SU-DHL-6 (cell line): ENCODE measurements at regions not wholly inside any gene's neighbourhood (a gene's known extent, or its start where the extent isn't known, plus 50 kb on each side); places are given as distances from the start of the nearest gene placed in this dataset.

Source experiments
- H2AFZ ChIP-seq: fragments of 200-600 bp; sonication (generic); 2 replicates; pipeline ENCODE4 v1.6.1; 2014; ENCODE audit warnings: low read depth, mild to moderate bottlenecking, moderate library complexity, mixed read lengths, antibody characterized with exemption, low read length; ENCODE audit not compliant: severe bottlenecking
- H3F3A ChIP-seq: fragments of 200-600 bp; shearing (Covaris generic); 2 replicates; pipeline ENCODE4 v1.6.0; 2016; ENCODE audit warnings: antibody characterized with exemption, mild to moderate bottlenecking; ENCODE audit not compliant: insufficient read depth
- H3K27ac ChIP-seq: fragments of 200-600 bp; sonication (generic); 2 replicates; pipeline ENCODE4 v1.5.1; 2016; ENCODE audit warnings: low read depth, mild to moderate bottlenecking, low read length, moderate library complexity, mixed read lengths
- H3K27me3 ChIP-seq: fragments of 200-600 bp; sonication (generic), shearing (Covaris generic); 2 replicates; pipeline ENCODE4 v1.6.0; 2014; ENCODE audit warnings: mild to moderate bottlenecking, low read length
- H3K36me3 ChIP-seq: fragments of 200-600 bp; sonication (generic); 2 replicates; pipeline ENCODE4 v1.6.1; 2014; ENCODE audit warnings: mild to moderate bottlenecking, low read length, mixed read lengths
- H3K4me2 ChIP-seq: fragments of 300-600, 200-600 bp; shearing (Covaris generic), sonication (generic); 2 replicates; pipeline ENCODE4 v1.6.0; 2014; ENCODE audit warnings: low read length, low read depth, mild to moderate bottlenecking; ENCODE audit not compliant: poor library complexity, severe bottlenecking
- H3K4me3 ChIP-seq: fragments of 200-600 bp; sonication (generic); 2 replicates; pipeline ENCODE4 v1.5.1; 2014; ENCODE audit warnings: antibody characterized with exemption, low read length, mild to moderate bottlenecking, mixed read lengths; ENCODE audit not compliant: insufficient read depth, poor library complexity, severe bottlenecking
- H3K79me2 ChIP-seq: fragments of 200-600 bp; sonication (generic); 2 replicates; pipeline ENCODE4 v1.6.1; 2014; ENCODE audit warnings: mild to moderate bottlenecking, low read length, moderate library complexity; ENCODE audit not compliant: insufficient read depth
- H3K9ac ChIP-seq: fragments of 200-600 bp; sonication (generic); 2 replicates; pipeline ENCODE4 v1.7.0; 2014; ENCODE audit warnings: mild to moderate bottlenecking, low read length
- H3K9me2 ChIP-seq: fragments of 200-600 bp; sonication (generic); replicated peaks from 2 replicates; pipeline ENCODE4 v1.6.1; 2014; ENCODE audit warnings: low read length; ENCODE audit not compliant: insufficient read depth
- H3K9me3 ChIP-seq: fragments of 200-600 bp; sonication (generic); 2 replicates; pipeline ENCODE4 v1.6.1; 2014; ENCODE audit warnings: low read length, mixed read lengths; ENCODE audit not compliant: insufficient read depth
- H4K20me1 ChIP-seq: fragments of 200-600 bp; sonication (generic); 2 replicates; pipeline ENCODE4 v1.6.1; 2014; ENCODE audit warnings: low read depth, mild to moderate bottlenecking, antibody characterized with exemption, low read length, moderate library complexity, mixed read lengths
- EZH2phosphoT487 ChIP-seq: fragments of 200-600 bp; sonication (generic), shearing (Covaris generic); conservative IDR thresholded peaks from 2 replicates; pipeline ENCODE4 v1.6.1; 2018; ENCODE audit warnings: mild to moderate bottlenecking, antibody characterized with exemption, low read length, moderate library complexity, mixed read lengths
- TF ChIP-seq, protein P1 (sequence below): fragments of 200-600 bp; sonication (generic); IDR thresholded peaks from one replicate; pipeline ENCODE4 v1.5.1; 2017; ENCODE audit warnings: antibody characterized with exemption, mild to moderate bottlenecking, low read length, moderate library complexity; ENCODE audit not compliant: insufficient read depth, poor library complexity, severe bottlenecking

DNA sequence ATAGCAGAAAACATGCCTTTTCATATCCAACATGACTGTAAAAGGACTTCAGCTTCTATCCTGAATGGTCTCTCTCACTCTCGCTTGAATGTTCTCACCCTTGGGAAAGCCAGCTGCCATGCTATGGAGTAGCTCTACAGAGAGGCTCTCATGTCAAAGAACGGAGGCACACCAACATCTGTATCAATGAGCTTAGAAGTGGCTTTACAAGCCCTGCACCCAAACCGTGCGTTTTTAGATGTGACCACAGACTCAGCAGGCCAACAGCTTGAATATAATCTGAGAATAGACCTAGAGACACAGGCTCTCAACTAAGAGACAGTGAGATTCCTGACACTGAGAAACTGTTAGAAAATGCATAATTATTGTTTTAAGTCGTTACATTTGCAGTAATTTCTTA, 1231.6 kb upstream of the CDH9 start:
- Histone ChIP-seq H3K9me3 (no peaks in the 10 kb centered on the region; the same call in 1 of the 2 replicates), H3K9ac (no peak overlapping the region), H3F3A (no peaks in the 10 kb centered on the region), H3K4me3 (no peak overlapping the region), H3K4me2 (no peak overlapping the region), H3K27me3 (no peaks in the 10 kb centered on the region), H3K9me2 (no peaks in the 10 kb centered on the region), H2AFZ (no peak overlapping the region), H3K27ac (no peak overlapping the region), H3K79me2 (no peaks in the 10 kb centered on the region), H4K20me1 (no peaks in the 10 kb centered on the region), H3K36me3 (no peaks in the 10 kb centered on the region)
- no peak for TF ChIP-seq EZH2phosphoT487
- TF ChIP-seq, protein P1, sequence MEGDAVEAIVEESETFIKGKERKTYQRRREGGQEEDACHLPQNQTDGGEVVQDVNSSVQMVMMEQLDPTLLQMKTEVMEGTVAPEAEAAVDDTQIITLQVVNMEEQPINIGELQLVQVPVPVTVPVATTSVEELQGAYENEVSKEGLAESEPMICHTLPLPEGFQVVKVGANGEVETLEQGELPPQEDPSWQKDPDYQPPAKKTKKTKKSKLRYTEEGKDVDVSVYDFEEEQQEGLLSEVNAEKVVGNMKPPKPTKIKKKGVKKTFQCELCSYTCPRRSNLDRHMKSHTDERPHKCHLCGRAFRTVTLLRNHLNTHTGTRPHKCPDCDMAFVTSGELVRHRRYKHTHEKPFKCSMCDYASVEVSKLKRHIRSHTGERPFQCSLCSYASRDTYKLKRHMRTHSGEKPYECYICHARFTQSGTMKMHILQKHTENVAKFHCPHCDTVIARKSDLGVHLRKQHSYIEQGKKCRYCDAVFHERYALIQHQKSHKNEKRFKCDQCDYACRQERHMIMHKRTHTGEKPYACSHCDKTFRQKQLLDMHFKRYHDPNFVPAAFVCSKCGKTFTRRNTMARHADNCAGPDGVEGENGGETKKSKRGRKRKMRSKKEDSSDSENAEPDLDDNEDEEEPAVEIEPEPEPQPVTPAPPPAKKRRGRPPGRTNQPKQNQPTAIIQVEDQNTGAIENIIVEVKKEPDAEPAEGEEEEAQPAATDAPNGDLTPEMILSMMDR, result no peak

DNA sequence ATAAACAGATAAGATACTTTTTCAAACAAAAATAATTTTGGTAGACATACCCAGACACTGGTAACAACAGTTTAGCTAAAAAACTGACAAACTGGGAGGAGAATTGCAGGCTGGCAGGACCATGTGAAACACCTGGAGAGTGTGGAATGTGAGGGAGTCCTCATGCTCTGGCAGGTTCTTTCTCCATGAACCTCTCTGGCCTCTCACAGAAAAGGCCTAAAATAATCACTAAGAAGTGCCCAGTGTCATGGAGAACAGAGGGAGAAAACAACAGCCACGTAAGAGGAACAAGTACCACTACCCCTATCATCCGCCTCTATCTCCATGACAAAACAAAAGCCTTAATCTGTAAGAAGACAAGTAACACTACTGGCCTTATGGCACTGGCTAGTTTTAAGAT, 1227.5 kb upstream of the CDH9 start:
- no peaks in the 10 kb centered on the region for H3K79me2 ChIP-seq

DNA sequence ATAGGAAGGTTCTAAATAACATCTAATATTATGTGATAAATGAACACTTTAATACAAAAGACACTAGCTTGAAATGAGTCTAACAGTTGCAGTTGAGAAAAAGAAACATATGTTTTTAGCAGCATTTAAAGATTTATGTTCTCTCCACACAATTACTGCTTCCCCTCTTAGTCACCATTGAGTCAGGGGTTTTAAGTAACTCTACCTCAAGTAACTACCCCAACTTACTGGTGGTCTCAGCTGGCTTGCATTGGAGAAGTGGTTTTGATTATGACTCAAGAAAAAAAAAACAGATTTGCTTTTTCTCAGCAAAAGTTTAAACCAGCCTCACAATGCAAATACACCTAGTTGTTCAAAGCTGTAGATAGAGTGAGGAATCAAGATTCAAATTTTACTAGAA, 1216.5 kb upstream of the CDH9 start:
- H3K27me3 ChIP-seq, result no peaks in the 10 kb centered on the region
- H3K27ac ChIP-seq, result no peak overlapping the region
- H3K4me3 ChIP-seq, result no peak overlapping the region
- no peak overlapping the region for H3K4me2 ChIP-seq
- no peaks in the 10 kb centered on the region for H3K79me2 ChIP-seq
- H3F3A ChIP-seq, result no peaks in the 10 kb centered on the region
- no peak overlapping the region for H3K9ac ChIP-seq
- no peaks in the 10 kb centered on the region for H3K9me2 ChIP-seq
- TF ChIP-seq EZH2phosphoT487, result no peak
- TF ChIP-seq, protein P1, result no peak
- no peak overlapping the region for H2AFZ ChIP-seq
- no peaks in the 10 kb centered on the region for H4K20me1 ChIP-seq
- no peaks in the 10 kb centered on the region for H3K9me3 ChIP-seq
- H3K36me3 ChIP-seq, result no peaks in the 10 kb centered on the region

More for the DNA sequence above, 1227.5 kb upstream of the CDH9 start:
- no peak overlapping the region for H3K4me3 ChIP-seq
- H4K20me1 ChIP-seq, result no peaks in the 10 kb centered on the region
- no peak overlapping the region for H3K27ac ChIP-seq
- no peak for TF ChIP-seq EZH2phosphoT487
- TF ChIP-seq, protein P1, result no peak
- no peaks in the 10 kb centered on the region for H3K9me3 ChIP-seq
- H3K4me2 ChIP-seq, result no peak overlapping the region
- H3K36me3 ChIP-seq, result no peaks in the 10 kb centered on the region
- H3K9me2 ChIP-seq, result no peaks in the 10 kb centered on the region
- H3F3A ChIP-seq, result no peaks in the 10 kb centered on the region
- no peaks in the 10 kb centered on the region for H3K27me3 ChIP-seq
- no peak overlapping the region for H2AFZ ChIP-seq
- H3K9ac ChIP-seq, result no peak overlapping the region
